Panc1 (cell line): ENCODE measurements at regions not wholly inside any gene's neighbourhood (a gene's known extent, or its start where the extent isn't known, plus 50 kb on each side); places are given as distances from the start of the nearest gene placed in this dataset.

Experiments used
- POLR2AphosphoS5 ChIP-seq: IDR thresholded peaks from 2 replicates; pipeline ENCODE4 v1.6.1; 2012; ENCODE audit warnings: mild to moderate bottlenecking, low read depth, low read length, moderate library complexity
- TF ChIP-seq, protein P1 (sequence below), 2 experiments: IDR thresholded peaks; 2 replicates each; pipeline ENCODE4 v1.6.1; 2011 to 2012; ENCODE audit warnings: low read depth in 2 of 2, control low read depth in 1 of 2, low read length in 1 of 2, mild to moderate bottlenecking in 1 of 2, moderate library complexity in 1 of 2; ENCODE audit not compliant: insufficient read depth in 1 of 2
- TF ChIP-seq, protein P2 (sequence below): fragments of 450-650 bp; IDR thresholded peaks from 2 replicates; pipeline ENCODE4 v1.5.1; 2017; ENCODE audit warnings: mild to moderate bottlenecking

- TF ChIP-seq, protein P1, sequence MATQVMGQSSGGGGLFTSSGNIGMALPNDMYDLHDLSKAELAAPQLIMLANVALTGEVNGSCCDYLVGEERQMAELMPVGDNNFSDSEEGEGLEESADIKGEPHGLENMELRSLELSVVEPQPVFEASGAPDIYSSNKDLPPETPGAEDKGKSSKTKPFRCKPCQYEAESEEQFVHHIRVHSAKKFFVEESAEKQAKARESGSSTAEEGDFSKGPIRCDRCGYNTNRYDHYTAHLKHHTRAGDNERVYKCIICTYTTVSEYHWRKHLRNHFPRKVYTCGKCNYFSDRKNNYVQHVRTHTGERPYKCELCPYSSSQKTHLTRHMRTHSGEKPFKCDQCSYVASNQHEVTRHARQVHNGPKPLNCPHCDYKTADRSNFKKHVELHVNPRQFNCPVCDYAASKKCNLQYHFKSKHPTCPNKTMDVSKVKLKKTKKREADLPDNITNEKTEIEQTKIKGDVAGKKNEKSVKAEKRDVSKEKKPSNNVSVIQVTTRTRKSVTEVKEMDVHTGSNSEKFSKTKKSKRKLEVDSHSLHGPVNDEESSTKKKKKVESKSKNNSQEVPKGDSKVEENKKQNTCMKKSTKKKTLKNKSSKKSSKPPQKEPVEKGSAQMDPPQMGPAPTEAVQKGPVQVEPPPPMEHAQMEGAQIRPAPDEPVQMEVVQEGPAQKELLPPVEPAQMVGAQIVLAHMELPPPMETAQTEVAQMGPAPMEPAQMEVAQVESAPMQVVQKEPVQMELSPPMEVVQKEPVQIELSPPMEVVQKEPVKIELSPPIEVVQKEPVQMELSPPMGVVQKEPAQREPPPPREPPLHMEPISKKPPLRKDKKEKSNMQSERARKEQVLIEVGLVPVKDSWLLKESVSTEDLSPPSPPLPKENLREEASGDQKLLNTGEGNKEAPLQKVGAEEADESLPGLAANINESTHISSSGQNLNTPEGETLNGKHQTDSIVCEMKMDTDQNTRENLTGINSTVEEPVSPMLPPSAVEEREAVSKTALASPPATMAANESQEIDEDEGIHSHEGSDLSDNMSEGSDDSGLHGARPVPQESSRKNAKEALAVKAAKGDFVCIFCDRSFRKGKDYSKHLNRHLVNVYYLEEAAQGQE (IDR thresholded peaks at IDR 0.05; ENCODE audit: insufficient read depth in 1 of 2, low read depth in 2 of 2, low read length in 1 of 2): no peak
- TF ChIP-seq, protein P2, sequence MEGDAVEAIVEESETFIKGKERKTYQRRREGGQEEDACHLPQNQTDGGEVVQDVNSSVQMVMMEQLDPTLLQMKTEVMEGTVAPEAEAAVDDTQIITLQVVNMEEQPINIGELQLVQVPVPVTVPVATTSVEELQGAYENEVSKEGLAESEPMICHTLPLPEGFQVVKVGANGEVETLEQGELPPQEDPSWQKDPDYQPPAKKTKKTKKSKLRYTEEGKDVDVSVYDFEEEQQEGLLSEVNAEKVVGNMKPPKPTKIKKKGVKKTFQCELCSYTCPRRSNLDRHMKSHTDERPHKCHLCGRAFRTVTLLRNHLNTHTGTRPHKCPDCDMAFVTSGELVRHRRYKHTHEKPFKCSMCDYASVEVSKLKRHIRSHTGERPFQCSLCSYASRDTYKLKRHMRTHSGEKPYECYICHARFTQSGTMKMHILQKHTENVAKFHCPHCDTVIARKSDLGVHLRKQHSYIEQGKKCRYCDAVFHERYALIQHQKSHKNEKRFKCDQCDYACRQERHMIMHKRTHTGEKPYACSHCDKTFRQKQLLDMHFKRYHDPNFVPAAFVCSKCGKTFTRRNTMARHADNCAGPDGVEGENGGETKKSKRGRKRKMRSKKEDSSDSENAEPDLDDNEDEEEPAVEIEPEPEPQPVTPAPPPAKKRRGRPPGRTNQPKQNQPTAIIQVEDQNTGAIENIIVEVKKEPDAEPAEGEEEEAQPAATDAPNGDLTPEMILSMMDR: no peak
- no peak for TF ChIP-seq POLR2AphosphoS5
Observed at GRCh38 chr13:62611343-62611742, 1195.7 kb upstream of the PCDH20 start.
